Endodermal cell (in vitro differentiated cells): ENCODE measurements at regions not wholly inside any gene's neighbourhood (a gene's known extent, or its start where the extent isn't known, plus 50 kb on each side); places are given as distances from the start of the nearest gene placed in this dataset.

Experiments used
- DNase-seq: peaks from one replicate; pipeline ENCODE4 v3.0.0-alpha.2; 2017
- H3K27ac ChIP-seq: 2 replicates; pipeline ENCODE4 v1.5.1; 2013; ENCODE audit warnings: mild to moderate bottlenecking, low read depth, low read length, moderate library complexity
- H3K27me3 ChIP-seq: 2 replicates; pipeline ENCODE4 v1.6.1; 2013; ENCODE audit warnings: mild to moderate bottlenecking, low read length, moderate library complexity; ENCODE audit not compliant: insufficient read depth, control insufficient read depth, poor library complexity, severe bottlenecking
- H3K36me3 ChIP-seq: 2 replicates; pipeline ENCODE4 v1.7.0; 2013; ENCODE audit warnings: mild to moderate bottlenecking, low read length, moderate library complexity; ENCODE audit not compliant: control insufficient read depth, insufficient read depth
- H3K4me1 ChIP-seq: one replicate; pipeline ENCODE4 v1.7.0; 2013; ENCODE audit warnings: low read length; ENCODE audit not compliant: control insufficient read depth, insufficient read depth
- H3K4me3 ChIP-seq: 2 replicates; pipeline ENCODE4 v1.5.1; 2013; ENCODE audit warnings: mild to moderate bottlenecking, low read length, moderate library complexity
- H3K9ac ChIP-seq: 2 replicates; pipeline ENCODE4 v1.6.1; 2013; ENCODE audit warnings: mild to moderate bottlenecking, low read length, moderate library complexity; ENCODE audit not compliant: poor library complexity, severe bottlenecking; ENCODE audit errors: extremely low read depth
- H3K9me3 ChIP-seq: 2 replicates; pipeline ENCODE4 v1.6.1; 2013; ENCODE audit warnings: mild to moderate bottlenecking, low read length, moderate library complexity; ENCODE audit not compliant: control insufficient read depth
- H3K27ac Mint-ChIP-seq: 2 replicates; pipeline ENCODE4 v1.8.0; 2020; ENCODE audit warnings: mixed read lengths
- H3K27me3 Mint-ChIP-seq: 2 replicates; pipeline ENCODE4 v1.8.0; 2021; ENCODE audit warnings: mild to moderate bottlenecking, mixed read lengths; ENCODE audit not compliant: insufficient read depth
- H3K36me3 Mint-ChIP-seq: 2 replicates; pipeline ENCODE4 v1.8.0; 2020; ENCODE audit warnings: low read depth, mixed read lengths
- H3K4me1 Mint-ChIP-seq: 2 replicates; pipeline ENCODE4 v1.8.0; 2020; ENCODE audit warnings: mixed read lengths
- H3K4me3 Mint-ChIP-seq: 2 replicates; pipeline ENCODE4 v1.8.0; 2020; ENCODE audit warnings: mild to moderate bottlenecking, moderate library complexity, mixed read lengths
- H3K9me3 Mint-ChIP-seq: 2 replicates; pipeline ENCODE4 v1.8.0; 2020; ENCODE audit warnings: mild to moderate bottlenecking, mixed read lengths
- CTCF ChIP-seq: fragments of 200-600 bp; sonication (generic); conservative IDR thresholded peaks from 2 replicates; pipeline ENCODE4 v1.5.0; 2021; ENCODE audit warnings: antibody characterized with exemption, mild to moderate bottlenecking
- WGBS, 2 experiments: methylation state at CpG; one replicate each; pipeline versions ENCODE4 v1.1.5 to v1.1.7; 2013; ENCODE audit warnings: missing lambda C conversion rate in 2 of 2, mixed read lengths in 1 of 2; ENCODE audit not compliant: insufficient coverage in 1 of 2, insufficient read length in 1 of 2; 5-methylcytosine and 5-hydroxymethylcytosine counted together

GRCh38 chr5:2031581-2031980, 148.9 kb upstream of the IRX4 start:
- H3K27ac Mint-ChIP-seq, result no peak overlapping the region
- WGBS, 2 experiments, result 92 to 97% methylated on average over 9 to 11 of the region's 11 CpGs
- peaks cover 71% of the 10 kb centered on the region for H3K27me3 Mint-ChIP-seq
- Histone ChIP-seq H3K27me3 (peaks cover 67% of the 10 kb centered on the region), H3K4me1 (no peaks in the 10 kb centered on the region), H3K36me3 (no peaks in the 10 kb centered on the region), H3K9me3 (peaks cover 14% of the 10 kb centered on the region), H3K9ac (no peak overlapping the region), H3K4me3 (no peak overlapping the region), H3K27ac (no peak overlapping the region)
- peaks cover 8% of the 10 kb centered on the region for H3K4me1 Mint-ChIP-seq
- TF ChIP-seq CTCF, result no peak
- peaks cover 16% of the 10 kb centered on the region for H3K9me3 Mint-ChIP-seq
- H3K36me3 Mint-ChIP-seq, result no peaks in the 10 kb centered on the region
- H3K4me3 Mint-ChIP-seq, result no peak overlapping the region
- no peak for DNase-seq

- peaks cover 14% of the 10 kb centered on the region for H3K9me3 ChIP-seq
- TF ChIP-seq CTCF, result no peak
- H3K27me3 Mint-ChIP-seq, result peaks cover 60% of the 10 kb centered on the region
- H3K36me3 ChIP-seq, result no peaks in the 10 kb centered on the region
- H3K4me3 ChIP-seq, result no peak overlapping the region
- no peak overlapping the region for H3K27ac Mint-ChIP-seq
- no peak overlapping the region for H3K9ac ChIP-seq
- no peaks in the 10 kb centered on the region for H3K4me1 ChIP-seq
- H3K27ac ChIP-seq, result no peak overlapping the region
- peak; percentile 15 for DNase-seq
- 74 to 81% methylated on average over 5 of the region's 5 CpGs for WGBS, 2 experiments
- peaks cover 54% of the 10 kb centered on the region for H3K27me3 ChIP-seq
- H3K36me3 Mint-ChIP-seq, result no peaks in the 10 kb centered on the region
- peaks cover 8% of the 10 kb centered on the region for H3K4me1 Mint-ChIP-seq
- H3K9me3 Mint-ChIP-seq, result peaks cover 18% of the 10 kb centered on the region
- H3K4me3 Mint-ChIP-seq, result no peak overlapping the region
Measured at GRCh38 chr5:2030131-2030530, 147.4 kb upstream of the IRX4 start.

- no peak overlapping the region for H3K27ac Mint-ChIP-seq
- H3K4me1 Mint-ChIP-seq, result peaks cover 10% of the 10 kb centered on the region
- H3K27me3 Mint-ChIP-seq, result peaks cover 50% of the 10 kb centered on the region
- 88% methylated on average over 3 of the region's 4 CpGs; no CpG with 5 or more reads in 1 of the 2 experiments for WGBS, 2 experiments
- no peak overlapping the region for H3K9ac ChIP-seq
- H3K27ac ChIP-seq, result no peak overlapping the region
- H3K4me3 ChIP-seq, result no peak overlapping the region
- H3K9me3 ChIP-seq, result peaks cover 14% of the 10 kb centered on the region
- DNase-seq, result no peak
- H3K36me3 Mint-ChIP-seq, result no peaks in the 10 kb centered on the region
- peaks cover 45% of the 10 kb centered on the region for H3K27me3 ChIP-seq
- H3K36me3 ChIP-seq, result no peaks in the 10 kb centered on the region
- H3K4me1 ChIP-seq, result no peaks in the 10 kb centered on the region
- no peak for TF ChIP-seq CTCF
- H3K4me3 Mint-ChIP-seq, result no peak overlapping the region
- peaks cover 18% of the 10 kb centered on the region for H3K9me3 Mint-ChIP-seq
Measured at GRCh38 chr5:2029206-2029605, 146.5 kb upstream of the IRX4 start.
